HG03045 (cell line): ENCODE measurements at regions not wholly inside any gene's neighbourhood (a gene's known extent, or its start where the extent isn't known, plus 50 kb on each side); places are given as distances from the start of the nearest gene placed in this dataset.

ENCODE experiments used
- ATAC-seq: cut with Tn5 transposase; IDR thresholded peaks from one replicate; pipeline ENCODE4 v1.9.1; 2021; ENCODE audit warnings: mild to moderate bottlenecking, moderate library complexity; ENCODE audit not compliant: unreplicated experiment

DNA sequence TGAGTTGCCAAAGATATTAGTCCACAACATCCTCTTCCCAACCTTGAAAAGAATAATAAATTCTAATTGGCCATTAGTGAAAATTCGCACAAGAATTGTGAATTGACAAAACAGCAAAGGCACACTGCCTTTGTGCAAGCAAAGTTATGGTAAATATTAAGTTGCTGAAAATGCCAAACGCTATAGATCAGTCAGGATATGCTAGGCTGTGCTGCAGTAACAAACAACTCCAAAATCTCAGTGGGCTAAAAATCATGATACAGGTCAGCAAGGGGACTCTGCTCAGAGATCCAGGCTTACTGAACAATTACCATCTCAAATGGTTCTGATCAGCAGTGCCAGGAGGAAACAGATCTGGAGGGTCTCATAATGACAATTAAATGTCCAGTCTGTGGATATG, 238.0 kb upstream of the IGF1R start:
- no peak for ATAC-seq

DNA sequence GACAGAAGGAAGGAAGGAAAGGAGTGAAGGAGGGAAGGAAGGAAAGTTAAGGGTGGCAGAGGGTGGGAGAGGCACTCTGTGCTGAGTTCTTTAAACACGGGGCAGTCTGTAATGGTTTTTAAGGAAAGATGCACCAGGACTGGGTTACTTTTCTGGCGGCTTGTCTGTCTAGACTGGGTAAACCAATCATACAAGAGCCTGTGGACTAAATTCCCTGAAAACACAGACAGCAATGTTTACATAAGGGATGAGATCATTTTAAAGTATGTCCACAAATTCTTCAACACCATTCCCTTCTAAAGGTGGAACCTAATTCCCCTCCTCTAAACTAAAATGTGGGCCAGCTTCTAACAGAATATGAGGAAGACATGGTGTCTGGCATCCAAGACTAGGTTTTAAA, 235.5 kb upstream of the IGF1R start:
- ATAC-seq, result no peak

DNA sequence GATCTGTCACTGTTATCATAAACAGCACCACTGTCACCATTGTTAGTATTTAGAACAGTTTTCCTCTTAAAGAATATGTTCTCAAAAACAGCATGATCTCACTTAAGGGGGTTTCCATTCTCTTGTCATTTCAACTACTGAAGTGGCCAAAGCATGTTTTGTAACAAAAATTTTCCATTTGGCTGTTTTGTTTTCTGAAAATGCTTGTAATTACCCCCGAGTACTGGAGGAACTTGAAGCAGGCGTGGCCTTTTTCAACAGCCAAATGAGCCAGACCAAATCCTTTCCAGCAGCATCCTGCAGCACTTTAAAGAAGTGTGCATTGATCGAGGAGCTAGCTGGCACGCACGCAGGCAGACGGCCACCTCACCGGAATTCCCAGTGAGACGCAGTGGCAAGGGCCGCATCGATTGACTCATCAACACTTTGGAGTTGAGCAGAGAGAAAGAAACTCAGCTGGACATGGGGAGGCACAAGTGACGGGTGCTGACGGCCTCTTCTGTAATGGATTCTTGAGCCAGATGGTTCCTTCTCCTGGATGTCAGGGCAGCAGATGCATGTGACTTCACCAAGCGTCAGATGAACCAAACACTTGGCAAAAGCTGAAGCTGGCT, 234.3 kb upstream of the IGF1R start:
- ATAC-seq, result no peak

DNA sequence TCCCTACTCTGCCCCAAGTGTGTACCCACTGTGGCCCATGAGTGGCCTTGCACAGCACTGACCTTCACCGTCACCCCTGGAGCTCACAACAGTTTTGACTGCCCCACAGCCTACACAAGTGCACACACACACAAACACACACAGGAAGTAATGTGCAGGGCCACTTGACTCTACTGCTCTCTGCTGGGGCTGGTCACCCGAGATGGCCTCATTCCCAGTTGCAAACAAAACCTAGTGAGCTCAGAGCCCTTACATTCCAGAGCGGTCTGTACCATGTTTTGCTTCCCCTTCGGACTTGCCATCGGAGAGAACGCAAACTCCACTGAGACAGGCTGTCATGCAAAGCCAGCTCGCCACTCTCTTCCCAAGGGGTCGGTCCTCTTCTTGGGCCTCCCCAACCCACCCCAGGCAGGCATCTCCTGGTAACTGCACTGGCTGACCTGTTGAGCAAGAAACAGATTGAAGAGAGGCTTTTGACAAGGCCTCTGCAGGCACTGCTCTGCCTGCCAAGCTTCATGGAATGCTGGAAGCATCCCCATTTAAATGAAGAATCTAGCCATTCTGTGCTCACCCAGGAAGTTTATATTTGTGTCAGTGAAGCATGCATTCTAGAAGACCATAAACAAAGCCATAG, 232.0 kb upstream of the IGF1R start:
- ATAC-seq, result no peak

DNA sequence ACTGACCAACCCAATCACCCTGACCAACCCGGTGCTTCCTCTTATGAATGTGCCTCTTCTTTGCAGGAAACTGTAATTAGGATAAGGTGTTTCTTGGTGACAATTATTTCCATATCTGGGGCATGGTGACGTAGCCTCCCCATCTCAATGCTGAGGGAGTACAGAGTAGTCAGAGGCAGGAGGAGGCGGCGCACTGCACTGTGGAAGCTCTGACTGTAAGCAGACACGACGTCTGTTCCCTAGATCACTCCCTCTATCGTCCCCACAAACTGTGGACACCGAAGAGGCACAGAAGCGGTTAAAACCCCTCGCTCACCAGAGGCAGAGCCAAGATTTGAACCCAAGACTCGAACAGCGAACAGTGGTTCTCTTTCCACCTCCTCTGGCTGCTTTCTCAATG, 231.0 kb upstream of the IGF1R start:
- no peak for ATAC-seq

DNA sequence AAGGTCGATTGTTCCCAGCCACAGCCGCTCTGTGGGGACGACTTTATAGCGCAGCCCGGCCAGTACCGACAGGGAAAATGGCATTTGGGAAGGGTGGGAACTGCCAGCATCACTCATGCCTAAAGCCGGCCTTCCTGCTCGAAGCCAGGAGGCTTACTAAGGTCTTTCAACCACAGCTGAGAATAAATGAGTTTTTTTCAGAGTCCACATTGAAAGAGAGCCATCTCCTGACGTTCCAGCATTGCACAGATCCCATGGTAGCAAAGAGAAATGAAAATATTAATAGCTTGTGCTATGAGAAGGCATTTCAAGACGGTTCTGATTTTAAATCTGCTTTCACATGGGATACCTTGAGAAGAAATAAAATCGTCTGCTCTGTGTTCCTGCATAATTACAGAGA, 230.2 kb upstream of the IGF1R start:
- ATAC-seq, result no peak

GRCh38 chr15:98419173-98419780, 229.1 kb upstream of the IGF1R start:
- no peak for ATAC-seq

GRCh38 chr15:98420837-98421236, 227.5 kb upstream of the IGF1R start:
- no peak for ATAC-seq

DNA sequence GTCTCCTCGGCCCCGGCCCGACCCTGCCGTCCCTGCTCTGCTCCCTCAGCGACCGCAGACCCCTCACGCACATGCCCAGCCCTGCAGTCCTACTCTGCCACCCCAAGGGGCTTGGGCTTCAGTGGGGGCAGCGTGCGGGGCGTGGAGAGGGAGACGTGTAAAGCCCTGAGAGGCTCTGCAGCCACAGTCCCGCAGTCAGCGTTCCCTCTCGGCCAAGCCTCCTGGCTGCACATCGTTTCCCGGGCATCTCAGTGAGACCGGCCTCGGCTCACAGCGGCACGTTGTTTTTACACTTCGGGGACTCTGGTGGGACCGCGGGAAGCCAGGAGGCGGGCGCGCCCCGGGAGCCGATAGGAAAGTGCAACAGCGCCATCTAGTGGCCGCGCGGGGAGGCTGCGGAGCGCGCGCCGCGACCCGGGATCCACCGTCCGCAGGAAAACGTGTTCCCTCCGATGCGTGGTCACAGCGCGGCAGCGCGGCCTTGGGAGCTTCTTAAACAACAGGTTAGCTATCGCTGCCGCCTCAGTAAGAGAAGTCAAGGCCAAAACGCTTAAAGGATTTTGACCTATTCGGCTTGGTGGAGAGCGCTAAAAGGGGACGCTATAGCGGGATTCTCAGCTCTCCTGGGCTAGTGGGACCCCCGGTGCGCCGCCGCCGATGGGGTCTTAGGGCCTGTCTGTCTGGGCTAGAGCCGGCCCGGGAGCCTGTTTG, 226.8 kb upstream of the IGF1R start:
- peak; percentile 84 for ATAC-seq

- no peak for ATAC-seq
Observed at GRCh38 chr15:98422130-98422478, 226.2 kb upstream of the IGF1R start.

- no peak for ATAC-seq
Observed at GRCh38 chr15:98425173-98425572, 223.2 kb upstream of the IGF1R start.

GRCh38 chr15:98427321-98427720, 221.0 kb upstream of the IGF1R start:
- no peak for ATAC-seq

DNA sequence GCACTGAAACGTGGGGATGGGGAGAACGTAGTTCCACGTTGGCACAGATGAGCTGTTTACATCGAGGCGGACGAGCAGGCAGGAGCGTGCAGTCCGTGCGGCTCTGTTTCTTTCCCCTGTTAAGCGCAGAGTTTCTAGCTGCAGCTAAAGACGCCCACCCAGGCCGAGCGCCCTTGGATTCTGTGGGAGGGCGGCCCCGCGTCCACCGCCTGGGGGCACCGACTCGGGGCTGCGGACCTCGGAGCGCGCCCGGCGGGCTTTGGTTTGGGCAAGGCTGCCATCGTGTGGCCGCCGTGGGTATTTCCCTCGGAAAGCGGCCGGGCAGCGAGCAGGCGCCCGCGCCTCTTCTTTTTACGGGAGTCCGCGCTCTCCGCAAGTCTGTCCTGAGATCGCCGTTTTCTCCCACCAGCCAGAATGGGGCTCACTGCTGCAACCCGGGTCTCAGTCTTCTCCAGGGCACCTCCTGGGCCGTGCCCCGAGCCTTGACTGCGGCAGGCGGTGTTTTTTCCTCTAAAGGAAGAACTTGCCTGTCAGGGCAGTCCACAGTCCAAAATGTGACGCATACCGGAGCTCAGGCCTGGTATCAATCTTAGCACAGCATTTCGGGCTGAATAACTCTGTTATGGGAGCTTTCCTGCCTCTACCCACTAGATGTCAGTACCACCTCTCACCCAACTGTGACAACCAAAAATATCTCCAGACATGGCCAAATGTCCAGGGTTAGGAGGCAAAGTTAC, 219.9 kb upstream of the IGF1R start:
- peak; percentile 71 for ATAC-seq

GRCh38 chr15:98431171-98431570, 217.2 kb upstream of the IGF1R start:
- ATAC-seq, result no peak

DNA sequence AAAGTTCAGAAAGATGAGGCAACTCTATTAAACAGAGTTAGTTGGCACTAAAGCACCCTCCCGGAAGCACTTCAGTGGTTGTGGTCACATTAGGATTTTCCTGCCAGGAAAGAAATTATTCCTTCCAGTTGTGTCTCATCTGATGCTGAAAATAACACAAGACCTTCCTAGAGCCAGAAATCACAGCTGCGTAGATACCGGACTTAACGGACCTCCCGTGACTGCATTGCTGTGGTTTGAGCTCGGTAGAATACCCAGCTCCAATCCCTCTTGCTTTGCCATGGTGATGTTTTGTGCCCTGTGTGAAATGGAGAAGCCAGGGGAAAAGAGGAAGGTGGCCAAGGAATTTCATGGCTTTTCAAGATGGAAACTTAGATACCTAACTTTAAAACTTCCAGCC, 215.0 kb upstream of the IGF1R start:
- no peak for ATAC-seq

- ATAC-seq, result no peak
Observed at GRCh38 chr15:98433856-98434255, 214.5 kb upstream of the IGF1R start.

DNA sequence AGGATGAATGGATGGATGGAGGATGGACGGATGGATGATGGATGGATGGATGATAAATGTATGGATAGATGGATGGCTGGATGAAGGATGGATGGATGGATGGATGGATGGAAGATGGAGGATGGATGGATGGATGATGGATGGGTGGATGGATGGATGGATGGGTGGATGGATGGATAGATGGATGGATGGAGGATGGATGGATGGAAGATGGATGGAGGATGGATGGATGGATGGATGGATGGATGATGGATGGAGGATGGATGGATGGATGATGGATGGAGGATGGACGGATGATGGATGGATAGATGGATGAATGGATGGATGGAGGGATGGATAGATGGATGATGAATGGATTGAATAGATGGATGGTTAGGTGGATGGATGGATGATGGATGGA, 210.6 kb upstream of the IGF1R start:
- no peak for ATAC-seq

GRCh38 chr15:98438326-98438725, 210.0 kb upstream of the IGF1R start:
- ATAC-seq, result no peak

GRCh38 chr15:98438907-98439306, 209.4 kb upstream of the IGF1R start:
- no peak for ATAC-seq

- no peak for ATAC-seq
Observed at GRCh38 chr15:98439523-98439942, 208.8 kb upstream of the IGF1R start.

DNA sequence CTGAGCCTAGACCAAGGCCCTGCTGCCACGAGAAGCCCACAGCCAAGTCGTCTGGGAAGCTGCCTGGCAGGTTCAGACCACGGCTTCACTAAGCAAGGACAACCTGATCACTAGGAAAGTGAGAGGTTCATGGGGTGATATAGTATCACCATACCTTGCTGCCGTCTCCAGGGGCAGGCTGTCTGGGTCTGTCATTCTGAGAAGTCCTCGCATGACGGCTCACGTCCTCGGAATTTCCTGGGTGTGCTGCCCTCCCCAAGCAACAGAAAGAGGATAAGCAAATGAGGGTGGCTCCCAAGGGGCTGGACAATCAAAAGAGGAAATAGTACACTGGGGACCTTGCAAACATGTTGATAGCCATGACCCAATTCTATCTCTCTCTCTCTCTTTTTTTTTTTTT, 207.4 kb upstream of the IGF1R start:
- no peak for ATAC-seq
